HUES64 (cell line): ENCODE measurements at regions not wholly inside any gene's neighbourhood (a gene's known extent, or its start where the extent isn't known, plus 50 kb on each side); places are given as distances from the start of the nearest gene placed in this dataset.

Experiments used
- H3K27ac ChIP-seq: 2 replicates; pipeline ENCODE4 v1.7.0; 2013; ENCODE audit warnings: low read depth, low read length, inconsistent platforms
- H3K27me3 ChIP-seq: 2 replicates; pipeline ENCODE4 v1.6.1; 2013; ENCODE audit warnings: mild to moderate bottlenecking, low read length; ENCODE audit not compliant: insufficient read depth
- H3K36me3 ChIP-seq: 2 replicates; pipeline ENCODE4 v1.6.1; 2013; ENCODE audit warnings: mild to moderate bottlenecking, low read length; ENCODE audit not compliant: insufficient read depth
- H3K4me1 ChIP-seq: 2 replicates; pipeline ENCODE4 v1.6.1; 2013; ENCODE audit warnings: mild to moderate bottlenecking, low read length, moderate library complexity; ENCODE audit not compliant: insufficient read depth
- H3K4me3 ChIP-seq: 2 replicates; pipeline ENCODE4 v1.5.1; 2013; ENCODE audit warnings: mild to moderate bottlenecking, low read length, moderate library complexity
- H3K9ac ChIP-seq: 2 replicates; pipeline ENCODE4 v1.6.1; 2013; ENCODE audit warnings: mild to moderate bottlenecking, low read depth, low read length
- H3K9me3 ChIP-seq: 2 replicates; pipeline ENCODE4 v1.6.1; 2013; ENCODE audit warnings: low read depth, low read length; ENCODE audit not compliant: insufficient read depth
- WGBS: fragments of 150-250, 120-280 bp; methylation state at CpG from one replicate; pipeline ENCODE4 v1.1.7; 2013; ENCODE audit warnings: missing lambda C conversion rate; 5-methylcytosine and 5-hydroxymethylcytosine counted together

DNA sequence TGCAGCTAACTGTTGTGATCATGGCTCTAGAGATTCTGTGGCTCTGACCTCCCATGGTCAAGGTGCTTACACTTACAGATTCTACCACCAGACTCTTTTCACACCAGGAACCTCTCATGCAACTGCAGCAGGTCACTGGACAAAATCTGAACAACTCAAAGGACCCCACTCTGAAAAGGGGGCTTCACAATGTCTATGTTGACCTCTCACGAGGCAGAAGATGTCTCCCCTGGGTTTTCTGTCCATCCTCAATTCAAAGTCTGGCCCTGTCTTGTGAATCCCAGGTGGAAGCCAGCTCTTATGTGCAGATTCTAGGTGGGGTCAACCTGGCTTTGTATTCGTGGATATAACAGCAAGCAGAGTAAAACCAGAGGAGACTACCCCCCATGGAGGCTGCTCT, 118.6 kb upstream of the ZNF479 start:
- Histone ChIP-seq H3K4me1 (no peaks in the 10 kb centered on the region), H3K27me3 (no peaks in the 10 kb centered on the region), H3K27ac (no peak overlapping the region), H3K36me3 (no peaks in the 10 kb centered on the region), H3K9me3 (peaks cover 71% of the 10 kb centered on the region), H3K4me3 (no peak overlapping the region), H3K9ac (no peak overlapping the region)
- WGBS = 49% methylated on average over 2 of the region's 2 CpGs

DNA sequence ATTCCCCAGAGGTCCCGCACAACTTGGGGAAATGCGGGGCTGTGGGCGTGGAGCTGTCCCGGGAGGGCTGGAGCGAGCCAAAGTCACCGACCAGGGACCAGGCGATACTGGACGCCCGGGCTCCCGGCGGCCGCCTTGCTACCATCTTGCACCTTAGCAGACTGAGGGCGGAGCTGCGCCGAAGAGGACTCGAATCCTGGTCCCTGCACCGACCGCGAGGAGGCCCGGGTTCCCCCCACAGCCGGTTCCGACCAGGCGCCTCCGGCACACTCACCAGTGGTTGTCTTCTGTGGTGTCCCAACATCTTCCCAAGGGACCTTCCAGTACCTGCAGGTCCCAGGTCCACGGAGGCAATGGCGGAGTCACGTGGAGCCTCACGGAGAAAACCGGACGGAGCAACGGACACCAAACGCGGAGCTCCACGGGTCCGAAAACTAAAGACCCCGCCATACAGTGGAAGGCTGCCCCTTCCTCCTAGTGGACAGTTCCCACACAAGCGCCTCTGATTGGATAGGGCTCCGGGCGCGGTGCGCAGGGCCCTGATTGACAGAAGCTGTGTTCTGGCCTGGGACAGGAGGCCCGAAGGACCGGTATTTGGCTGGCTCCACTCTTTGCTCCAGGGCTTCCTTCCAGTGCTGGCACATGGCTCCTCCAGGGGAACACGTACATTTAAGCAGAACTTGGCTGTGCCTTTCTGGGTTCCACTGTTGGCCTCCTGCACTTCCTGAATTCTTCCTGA, 124.6 kb upstream of the ZNF479 start:
- no peak overlapping the region for H3K4me3 ChIP-seq
- peaks cover 65% of the 10 kb centered on the region for H3K9me3 ChIP-seq
- H3K36me3 ChIP-seq = no peaks in the 10 kb centered on the region
- H3K27me3 ChIP-seq = no peaks in the 10 kb centered on the region
- H3K4me1 ChIP-seq = no peaks in the 10 kb centered on the region
- no peak overlapping the region for H3K9ac ChIP-seq
- WGBS = 89% methylated on average over 44 of the region's 44 CpGs
- H3K27ac ChIP-seq = no peak overlapping the region

DNA sequence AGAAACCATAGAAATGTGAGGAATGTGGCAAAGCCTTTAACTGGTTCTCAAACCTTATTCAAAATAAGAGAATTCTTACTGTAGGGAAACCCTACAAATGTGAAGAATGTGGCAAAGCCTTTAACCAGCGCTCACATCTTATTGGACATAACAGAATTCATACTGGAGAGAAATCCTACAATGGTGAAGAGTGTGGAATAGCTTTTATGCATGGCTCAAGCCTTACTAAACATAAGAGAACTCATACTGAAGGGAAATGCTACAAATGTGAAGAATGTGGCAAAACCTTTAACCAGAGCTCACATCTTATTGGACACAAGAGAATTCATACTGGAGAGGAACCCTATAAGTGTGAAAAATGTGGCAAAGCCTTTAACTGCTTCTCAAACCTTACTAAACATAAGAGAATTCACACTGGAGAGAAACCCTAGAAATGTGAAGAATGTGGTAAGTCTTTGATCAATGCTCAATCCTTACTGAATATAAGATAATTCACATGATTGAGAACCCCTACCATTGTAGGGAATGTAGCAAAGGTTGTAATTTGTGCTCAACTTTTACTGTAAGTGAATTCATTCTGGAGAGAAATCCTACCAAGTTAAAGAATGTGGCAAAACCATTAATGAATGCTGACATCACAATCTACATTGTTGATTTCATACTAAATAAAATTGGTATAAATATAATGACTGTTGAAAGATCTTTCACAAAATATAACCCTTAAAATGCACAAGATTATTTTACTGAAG, 142.5 kb upstream of the ZNF479 start:
- H3K27me3 ChIP-seq = no peaks in the 10 kb centered on the region
- peaks cover 97% of the 10 kb centered on the region for H3K9me3 ChIP-seq
- H3K36me3 ChIP-seq = no peaks in the 10 kb centered on the region
- no peak overlapping the region for H3K9ac ChIP-seq
- no peak overlapping the region for H3K27ac ChIP-seq
- no CpG with 5 or more reads among the region's 1 CpG for WGBS
- no peaks in the 10 kb centered on the region for H3K4me1 ChIP-seq
- H3K4me3 ChIP-seq = no peak overlapping the region

DNA sequence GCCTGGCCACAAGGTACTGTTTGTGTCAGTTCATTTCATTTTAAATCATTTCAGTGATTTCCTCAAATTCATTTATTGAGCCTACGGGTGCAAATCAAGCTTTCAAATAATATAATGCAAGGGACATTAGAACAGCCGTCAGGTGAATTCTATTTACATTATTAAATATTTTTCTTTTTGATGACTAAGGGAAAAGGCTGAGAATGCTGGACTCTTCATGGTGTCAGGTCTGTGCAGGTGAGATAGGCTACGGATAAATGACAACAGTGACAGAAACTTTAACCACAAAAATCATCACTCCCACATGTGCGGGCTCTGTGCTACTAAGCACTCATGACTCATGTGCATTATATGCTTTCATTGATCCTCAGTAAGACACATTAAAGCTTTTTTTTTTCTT, 149.2 kb upstream of the ZNF716 start:
- no peak overlapping the region for H3K9ac ChIP-seq
- no peaks in the 10 kb centered on the region for H3K4me1 ChIP-seq
- WGBS = 88% methylated on average over 3 of the region's 4 CpGs
- no peaks in the 10 kb centered on the region for H3K36me3 ChIP-seq
- no peak overlapping the region for H3K4me3 ChIP-seq
- H3K9me3 ChIP-seq = peaks cover 77% of the 10 kb centered on the region
- H3K27ac ChIP-seq = no peak overlapping the region
- H3K27me3 ChIP-seq = no peaks in the 10 kb centered on the region

DNA sequence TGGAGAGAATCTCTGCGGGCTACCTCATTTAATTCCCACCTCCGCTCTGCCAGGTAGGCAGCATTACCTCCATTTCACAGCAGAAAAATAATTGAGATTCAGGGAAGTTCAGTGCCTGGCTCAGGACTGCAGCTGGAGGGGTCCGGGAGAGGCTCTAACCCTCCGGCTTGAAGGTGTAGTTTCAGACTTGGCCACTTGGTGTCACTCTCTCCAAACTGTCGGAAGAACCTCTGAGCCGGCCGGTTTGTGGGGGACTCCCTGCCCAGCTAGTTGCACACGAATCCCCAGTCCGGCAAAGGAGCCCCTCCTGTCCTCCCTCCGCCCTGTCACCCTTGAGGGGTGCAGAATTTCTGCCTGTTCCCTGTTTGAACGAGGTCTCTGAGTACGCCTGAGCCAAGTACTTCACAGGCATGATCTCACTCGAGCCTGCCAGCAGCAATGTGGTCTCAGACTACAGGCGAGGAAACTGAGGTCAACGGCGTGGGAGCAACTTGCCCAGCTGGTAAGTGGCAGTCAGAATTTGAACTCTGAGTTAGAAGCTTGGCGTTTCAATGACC, 144.7 kb upstream of the ZNF716 start:
- Histone ChIP-seq H3K27ac (no peak overlapping the region), H3K36me3 (no peaks in the 10 kb centered on the region), H3K9me3 (peaks cover 87% of the 10 kb centered on the region), H3K27me3 (no peaks in the 10 kb centered on the region), H3K4me3 (no peak overlapping the region), H3K4me1 (no peaks in the 10 kb centered on the region), H3K9ac (no peak overlapping the region)
- 79% methylated on average over 17 of the region's 17 CpGs for WGBS

DNA sequence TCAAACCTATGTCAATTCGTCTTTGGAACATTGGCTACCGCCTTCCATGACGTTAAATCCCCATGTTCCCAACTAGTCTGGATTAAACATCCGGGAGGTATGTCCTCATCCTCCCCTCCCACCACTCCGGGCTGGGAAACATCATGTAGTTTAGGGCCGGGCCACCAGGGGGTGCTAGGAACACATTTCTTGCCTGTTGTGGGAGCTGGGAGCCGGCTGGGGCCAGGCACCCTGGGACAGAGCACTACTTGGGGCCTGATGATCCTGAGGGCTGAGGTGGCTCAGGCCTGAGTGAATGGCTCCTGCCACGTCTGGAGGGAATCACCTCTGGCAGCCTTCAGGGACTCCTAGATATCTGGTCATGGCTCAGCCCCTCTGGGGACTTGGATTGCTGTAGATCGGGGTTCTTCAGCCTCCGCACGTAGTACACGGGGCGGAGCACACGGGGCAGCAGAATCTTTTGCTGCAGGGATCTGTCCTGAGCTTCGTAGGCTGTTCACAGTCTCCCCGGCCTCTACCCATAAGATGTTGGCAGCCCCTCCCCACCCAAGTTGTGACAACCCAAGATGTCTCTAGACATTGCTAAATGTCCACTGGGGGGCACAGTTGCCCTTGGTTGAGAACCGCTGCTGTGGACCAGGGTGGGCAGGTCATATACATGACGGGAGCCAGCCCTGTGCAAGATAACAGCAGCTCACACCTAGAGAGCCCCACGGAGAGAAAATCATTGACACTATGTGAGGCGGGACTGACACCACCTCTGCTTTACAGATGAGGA, 141.2 kb upstream of the ZNF716 start:
- no peak overlapping the region for H3K27ac ChIP-seq
- peaks cover 96% of the 10 kb centered on the region for H3K9me3 ChIP-seq
- H3K36me3 ChIP-seq = no peaks in the 10 kb centered on the region
- 77% methylated on average over 20 of the region's 20 CpGs for WGBS
- H3K4me3 ChIP-seq = no peak overlapping the region
- no peaks in the 10 kb centered on the region for H3K4me1 ChIP-seq
- no peak overlapping the region for H3K9ac ChIP-seq
- H3K27me3 ChIP-seq = no peaks in the 10 kb centered on the region

DNA sequence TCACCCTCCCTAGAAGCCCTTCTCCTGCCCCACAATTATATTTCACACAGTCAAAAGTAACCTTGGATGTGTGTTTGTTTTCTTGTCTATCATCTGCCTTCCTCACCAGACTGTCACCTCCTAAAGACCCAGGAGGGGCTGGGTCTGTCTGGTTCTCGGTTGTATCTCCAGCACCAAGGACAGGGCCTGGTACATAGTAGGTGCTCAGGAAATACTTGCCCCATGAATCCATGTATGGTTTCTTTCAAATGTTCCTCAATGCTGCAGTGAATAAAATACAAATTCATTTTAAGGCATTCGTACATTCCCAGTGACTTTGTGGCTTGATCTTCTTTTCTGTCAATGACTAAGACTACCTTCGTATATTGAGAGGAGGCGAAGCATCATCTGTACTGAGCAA, 122.9 kb upstream of the ZNF716 start:
- H3K27ac ChIP-seq = no peak overlapping the region
- H3K27me3 ChIP-seq = no peaks in the 10 kb centered on the region
- no peak overlapping the region for H3K9ac ChIP-seq
- 89% methylated on average over 4 of the region's 4 CpGs for WGBS
- peaks cover 87% of the 10 kb centered on the region for H3K9me3 ChIP-seq
- no peaks in the 10 kb centered on the region for H3K4me1 ChIP-seq
- H3K4me3 ChIP-seq = no peak overlapping the region
- no peaks in the 10 kb centered on the region for H3K36me3 ChIP-seq

DNA sequence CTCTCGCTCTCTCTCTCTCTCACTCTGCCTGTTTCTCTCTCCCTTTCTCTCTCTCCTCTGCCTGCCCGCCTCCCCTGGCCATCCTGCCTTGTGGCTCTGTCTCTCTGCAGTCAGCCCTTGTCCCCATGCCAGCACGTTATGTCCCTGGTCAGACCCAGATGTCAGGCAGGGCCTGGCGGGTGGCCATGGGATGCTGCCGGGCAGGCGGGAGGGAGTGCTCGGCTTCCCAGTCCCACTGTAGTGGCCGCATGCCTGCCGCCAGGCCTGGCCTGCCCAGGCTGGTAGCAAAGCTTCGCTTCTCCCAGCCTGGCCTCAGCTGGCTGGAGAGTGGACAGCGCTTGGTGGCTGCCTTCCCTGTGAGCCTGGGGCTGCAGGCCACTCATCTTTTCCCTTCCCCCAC, 121.5 kb upstream of the ZNF716 start:
- Histone ChIP-seq H3K9me3 (peaks cover 82% of the 10 kb centered on the region), H3K27me3 (no peaks in the 10 kb centered on the region), H3K4me3 (no peak overlapping the region), H3K36me3 (no peaks in the 10 kb centered on the region), H3K9ac (no peak overlapping the region), H3K4me1 (no peaks in the 10 kb centered on the region), H3K27ac (no peak overlapping the region)
- 77% methylated on average over 11 of the region's 11 CpGs for WGBS

DNA sequence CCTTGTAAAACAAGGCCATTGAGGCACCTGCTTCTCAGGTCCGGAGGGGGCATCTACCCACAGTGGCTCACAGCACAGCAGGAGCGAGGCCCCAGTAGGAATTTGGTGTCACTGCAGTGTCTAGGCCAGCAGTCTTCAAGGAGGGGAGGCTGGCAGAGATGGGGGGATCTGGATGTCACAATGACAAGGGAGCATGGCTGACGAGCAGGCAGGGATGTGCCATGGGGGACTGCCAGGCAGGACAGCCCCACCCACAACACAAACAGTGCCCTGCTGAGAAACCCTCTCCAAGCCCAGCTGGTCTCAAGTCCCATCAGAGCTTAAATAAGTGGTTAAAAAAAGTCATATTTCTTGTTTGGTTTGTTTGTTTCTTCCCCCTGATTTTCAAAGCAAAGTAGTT, 121.0 kb upstream of the ZNF716 start:
- no peaks in the 10 kb centered on the region for H3K36me3 ChIP-seq
- 80% methylated on average over 3 of the region's 3 CpGs for WGBS
- no peak overlapping the region for H3K4me3 ChIP-seq
- no peak overlapping the region for H3K27ac ChIP-seq
- peaks cover 83% of the 10 kb centered on the region for H3K9me3 ChIP-seq
- H3K4me1 ChIP-seq = no peaks in the 10 kb centered on the region
- no peaks in the 10 kb centered on the region for H3K27me3 ChIP-seq
- no peak overlapping the region for H3K9ac ChIP-seq

DNA sequence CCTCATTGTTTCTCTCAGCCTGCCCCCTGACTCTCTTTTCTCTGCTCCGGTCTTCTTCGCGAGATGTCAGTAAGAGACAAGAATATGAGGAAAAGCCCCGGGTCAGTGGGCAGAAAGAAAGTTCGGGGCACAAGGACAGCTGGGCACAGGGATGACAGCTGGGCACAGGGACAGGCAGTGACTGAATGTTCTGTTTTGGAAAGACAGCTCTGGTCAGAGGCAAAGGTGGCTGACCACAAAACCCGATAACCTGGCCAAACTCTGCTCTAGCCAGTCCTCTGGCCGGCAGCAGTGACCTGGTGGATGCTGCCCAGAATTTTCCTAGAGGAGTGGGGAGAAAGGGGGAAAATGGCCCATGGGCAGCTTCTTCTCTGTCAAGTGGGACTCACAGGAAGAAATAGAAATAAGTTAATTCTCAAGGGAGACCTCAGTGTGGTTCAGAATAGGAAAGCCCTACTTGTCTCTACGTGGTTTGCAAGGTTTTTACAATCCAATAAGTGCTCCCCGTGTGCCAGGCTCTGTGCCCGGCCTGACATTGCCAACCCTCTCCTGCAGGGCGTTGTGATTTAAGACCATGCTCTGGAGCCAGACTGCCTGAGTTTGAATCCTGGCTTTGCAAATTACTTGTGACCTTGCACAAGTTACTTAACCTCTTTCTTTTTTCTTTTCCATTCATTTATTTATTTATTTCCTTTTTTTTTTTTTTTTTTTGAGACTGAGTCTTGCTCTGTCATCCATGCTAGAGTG, 110.6 kb upstream of the ZNF716 start:
- Histone ChIP-seq H3K4me1 (no peaks in the 10 kb centered on the region), H3K27me3 (no peaks in the 10 kb centered on the region), H3K4me3 (no peak overlapping the region), H3K36me3 (no peaks in the 10 kb centered on the region), H3K27ac (no peak overlapping the region), H3K9ac (no peak overlapping the region), H3K9me3 (peaks cover 91% of the 10 kb centered on the region)
- WGBS = 66% methylated on average over 11 of the region's 11 CpGs
